Mesendoderm (in vitro differentiated cells): ENCODE measurements at regions not wholly inside any gene's neighbourhood (a gene's known extent, or its start where the extent isn't known, plus 50 kb on each side); places are given as distances from the start of the nearest gene placed in this dataset.

Experiments
- DNase-seq: peaks from one replicate; pipeline ENCODE4 v3.0.0; 2013
- H2AK5ac ChIP-seq: 2 replicates; pipeline ENCODE4 v1.6.1; 2013; ENCODE audit warnings: low read length, inconsistent platforms
- H2BK120ac ChIP-seq: 2 replicates; pipeline ENCODE4 v1.6.1; 2013; ENCODE audit warnings: low read depth, mild to moderate bottlenecking, low read length, moderate library complexity, mixed read lengths
- H2BK15ac ChIP-seq: replicated peaks from 2 replicates; pipeline ENCODE4 v1.6.1; 2013; ENCODE audit warnings: low read depth, mild to moderate bottlenecking, moderate library complexity
- H2BK5ac ChIP-seq: 2 replicates; pipeline ENCODE4 v1.6.1; 2013; ENCODE audit warnings: low read length, inconsistent platforms
- H3K18ac ChIP-seq: 2 replicates; pipeline ENCODE4 v1.6.1; 2013; ENCODE audit warnings: mild to moderate bottlenecking, low read length, mixed read lengths
- H3K23ac ChIP-seq: one replicate; pipeline ENCODE4 v1.6.1; 2013; ENCODE audit warnings: low read length
- H3K27ac ChIP-seq: 2 replicates; pipeline ENCODE4 v1.5.1; 2013; ENCODE audit warnings: low read depth, mild to moderate bottlenecking, inconsistent platforms, low read length, moderate library complexity
- H3K27me3 ChIP-seq: 2 replicates; pipeline ENCODE4 v1.6.1; 2013; ENCODE audit warnings: low read length, control low read depth, mild to moderate bottlenecking, inconsistent platforms; ENCODE audit not compliant: insufficient read depth, poor library complexity
- H3K36me3 ChIP-seq: 2 replicates; pipeline ENCODE4 v1.6.1; 2013; ENCODE audit warnings: low read length, inconsistent platforms; ENCODE audit not compliant: control insufficient read depth, insufficient read depth
- H3K4ac ChIP-seq: one replicate; pipeline ENCODE4 v1.6.1; 2013; ENCODE audit warnings: low read depth, mild to moderate bottlenecking, low read length, moderate library complexity
- H3K4me1 ChIP-seq: 2 replicates; pipeline ENCODE4 v1.6.1; 2013; ENCODE audit warnings: low read depth, low read length, inconsistent platforms; ENCODE audit not compliant: control insufficient read depth
- H3K4me2 ChIP-seq: 2 replicates; pipeline ENCODE4 v1.6.1; 2013; ENCODE audit warnings: low read length
- H3K4me3 ChIP-seq: 2 replicates; pipeline ENCODE4 v1.5.1; 2013; ENCODE audit warnings: mild to moderate bottlenecking, low read length
- H3K56ac ChIP-seq: one replicate; pipeline ENCODE4 v1.6.1; 2013; ENCODE audit warnings: low read length
- H3K79me1 ChIP-seq: 2 replicates; pipeline ENCODE4 v1.6.1; 2013; ENCODE audit warnings: low read length, inconsistent platforms
- H3K79me2 ChIP-seq: 2 replicates; pipeline ENCODE4 v1.6.1; 2013; ENCODE audit warnings: mild to moderate bottlenecking, low read length; ENCODE audit not compliant: control insufficient read depth, insufficient read depth
- H3K9ac ChIP-seq: 2 replicates; pipeline ENCODE4 v1.6.1; 2013; ENCODE audit warnings: low read length, inconsistent platforms
- H4K5ac ChIP-seq: one replicate; pipeline ENCODE4 v1.6.1; 2013; ENCODE audit warnings: low read length
- H4K8ac ChIP-seq: one replicate; pipeline ENCODE4 v1.6.1; 2013; ENCODE audit warnings: low read depth, mild to moderate bottlenecking, control low read depth, low read length, moderate library complexity
- WGBS: extraction: QIAGEN DNeasy Blood & Tissue Kit; methylation state at CpG from one replicate; pipeline ENCODE4 v1.1.7; 2013; ENCODE audit warnings: low lambda C conversion rate, missing lambda C conversion rate; ENCODE audit not compliant: insufficient coverage; ENCODE audit errors: extremely low coverage; 5-methylcytosine and 5-hydroxymethylcytosine counted together

- Histone ChIP-seq H2BK5ac (no peak overlapping the region), H3K36me3 (no peaks in the 10 kb centered on the region), H3K56ac (no peak overlapping the region), H2BK15ac (no peak overlapping the region), H3K4me1 (no peaks in the 10 kb centered on the region), H4K8ac (no peak overlapping the region), H3K18ac (no peak overlapping the region), H4K5ac (no peak overlapping the region), H3K27ac (no peak overlapping the region), H2AK5ac (no peak overlapping the region), H3K79me1 (no peaks in the 10 kb centered on the region), H3K4ac (no peak overlapping the region), H3K79me2 (no peaks in the 10 kb centered on the region), H2BK120ac (no peak overlapping the region), H3K9ac (no peak overlapping the region), H3K27me3 (no peaks in the 10 kb centered on the region), H3K23ac (no peak overlapping the region), H3K4me3 (no peak overlapping the region), H3K4me2 (no peak overlapping the region)
- DNase-seq: no peak
- WGBS: no CpG with 5 or more reads among the region's 7 CpGs
These were observed 51.6 kb upstream of the KCND3 start for GRCh38 chr1:112040891-112041740.

GRCh38 chr1:112043901-112044300, 54.4 kb upstream of the KCND3 start:
- Histone ChIP-seq H3K23ac (no peak overlapping the region), H3K79me2 (no peaks in the 10 kb centered on the region), H3K9ac (no peak overlapping the region), H3K4me1 (no peaks in the 10 kb centered on the region), H3K36me3 (no peaks in the 10 kb centered on the region), H3K27me3 (no peaks in the 10 kb centered on the region), H3K4ac (no peak overlapping the region), H3K56ac (no peak overlapping the region), H3K27ac (no peak overlapping the region), H2BK15ac (no peak overlapping the region), H2BK120ac (no peak overlapping the region), H2AK5ac (no peak overlapping the region), H4K8ac (no peak overlapping the region), H3K79me1 (no peaks in the 10 kb centered on the region), H3K18ac (no peak overlapping the region), H2BK5ac (no peak overlapping the region), H3K4me2 (no peak overlapping the region), H4K5ac (no peak overlapping the region), H3K4me3 (no peak overlapping the region)
- DNase-seq: no peak

GRCh38 chr1:112044745-112045144, 55.3 kb upstream of the KCND3 start:
- no peaks in the 10 kb centered on the region for H3K4me1 ChIP-seq
- H3K36me3 ChIP-seq: no peaks in the 10 kb centered on the region
- H3K27ac ChIP-seq: no peak overlapping the region
- H3K18ac ChIP-seq: no peak overlapping the region
- no peak overlapping the region for H2BK5ac ChIP-seq
- no peaks in the 10 kb centered on the region for H3K79me2 ChIP-seq
- no peak overlapping the region for H4K8ac ChIP-seq
- H4K5ac ChIP-seq: no peak overlapping the region
- no peak overlapping the region for H3K23ac ChIP-seq
- H3K9ac ChIP-seq: no peak overlapping the region
- H3K79me1 ChIP-seq: no peaks in the 10 kb centered on the region
- WGBS: no CpG with 5 or more reads among the region's 3 CpGs
- no peak overlapping the region for H3K4me3 ChIP-seq
- H3K27me3 ChIP-seq: no peaks in the 10 kb centered on the region
- H3K4ac ChIP-seq: no peak overlapping the region
- H3K4me2 ChIP-seq: no peak overlapping the region
- no peak overlapping the region for H2BK15ac ChIP-seq
- no peak overlapping the region for H2AK5ac ChIP-seq
- no peak overlapping the region for H2BK120ac ChIP-seq
- no peak overlapping the region for H3K56ac ChIP-seq
- no peak for DNase-seq

DNA sequence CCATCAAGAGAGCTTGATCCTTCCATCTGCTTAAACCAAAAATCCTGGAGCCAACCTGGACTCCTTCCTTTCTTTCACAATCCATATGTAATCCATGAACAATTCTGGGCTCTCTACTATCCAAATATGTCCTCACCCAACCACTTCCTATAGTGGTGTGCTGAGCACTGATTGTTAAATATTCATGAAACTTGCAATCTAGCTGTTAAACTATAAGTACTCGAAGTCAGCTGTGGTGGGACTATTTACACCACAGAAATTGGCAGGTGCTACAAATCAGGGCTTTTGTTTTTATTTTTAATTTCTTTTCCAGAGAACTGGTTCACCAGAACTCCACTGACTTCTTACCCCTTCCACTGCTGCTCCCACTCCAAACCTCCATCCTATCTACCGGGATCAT, 57.2 kb upstream of the KCND3 start:
- H3K56ac ChIP-seq: no peak overlapping the region
- H3K23ac ChIP-seq: no peak overlapping the region
- no peak overlapping the region for H2BK15ac ChIP-seq
- H3K4me3 ChIP-seq: no peak overlapping the region
- DNase-seq: no peak
- H4K5ac ChIP-seq: no peak overlapping the region
- H2BK5ac ChIP-seq: no peak overlapping the region
- no peak overlapping the region for H3K4me2 ChIP-seq
- H2AK5ac ChIP-seq: no peak overlapping the region
- H3K36me3 ChIP-seq: no peaks in the 10 kb centered on the region
- H4K8ac ChIP-seq: no peak overlapping the region
- no peaks in the 10 kb centered on the region for H3K4me1 ChIP-seq
- no peak overlapping the region for H2BK120ac ChIP-seq
- H3K79me2 ChIP-seq: no peaks in the 10 kb centered on the region
- H3K79me1 ChIP-seq: no peaks in the 10 kb centered on the region
- no peak overlapping the region for H3K9ac ChIP-seq
- WGBS: no CpG with 5 or more reads among the region's 2 CpGs
- H3K27me3 ChIP-seq: no peaks in the 10 kb centered on the region
- H3K18ac ChIP-seq: no peak overlapping the region
- no peak overlapping the region for H3K27ac ChIP-seq
- no peak overlapping the region for H3K4ac ChIP-seq

DNA sequence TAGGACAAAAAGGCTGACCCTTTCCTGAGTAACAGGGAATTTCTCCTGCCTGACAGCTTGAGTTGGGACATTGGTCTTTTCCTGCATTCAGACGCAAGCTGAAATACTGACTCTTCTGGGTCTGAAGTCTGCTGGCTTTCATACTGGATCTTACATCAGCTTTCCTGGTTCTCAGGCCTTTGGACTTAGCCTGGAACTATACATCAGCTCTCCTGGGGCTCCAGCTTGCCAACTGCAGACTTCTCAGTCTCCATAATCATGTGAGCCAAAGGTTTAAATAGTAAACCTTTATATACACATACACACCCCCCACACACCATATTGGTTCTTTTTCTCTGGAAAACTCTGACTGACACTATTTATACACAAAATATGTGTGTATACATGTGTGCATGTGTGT, 59.0 kb upstream of the KCND3 start:
- Histone ChIP-seq H3K23ac (no peak overlapping the region), H3K4me3 (no peak overlapping the region), H3K79me2 (no peaks in the 10 kb centered on the region), H4K5ac (no peak overlapping the region), H3K36me3 (no peaks in the 10 kb centered on the region), H2BK5ac (no peak overlapping the region), H2AK5ac (no peak overlapping the region), H3K27ac (no peak overlapping the region), H3K4ac (no peak overlapping the region), H4K8ac (no peak overlapping the region), H2BK120ac (no peak overlapping the region), H3K9ac (no peak overlapping the region), H3K56ac (no peak overlapping the region), H3K4me2 (no peak overlapping the region), H2BK15ac (no peak overlapping the region), H3K79me1 (no peaks in the 10 kb centered on the region), H3K27me3 (no peaks in the 10 kb centered on the region), H3K4me1 (no peaks in the 10 kb centered on the region), H3K18ac (no peak overlapping the region)
- WGBS: no CpG with 5 or more reads among the region's 1 CpG
- DNase-seq: no peak

DNA sequence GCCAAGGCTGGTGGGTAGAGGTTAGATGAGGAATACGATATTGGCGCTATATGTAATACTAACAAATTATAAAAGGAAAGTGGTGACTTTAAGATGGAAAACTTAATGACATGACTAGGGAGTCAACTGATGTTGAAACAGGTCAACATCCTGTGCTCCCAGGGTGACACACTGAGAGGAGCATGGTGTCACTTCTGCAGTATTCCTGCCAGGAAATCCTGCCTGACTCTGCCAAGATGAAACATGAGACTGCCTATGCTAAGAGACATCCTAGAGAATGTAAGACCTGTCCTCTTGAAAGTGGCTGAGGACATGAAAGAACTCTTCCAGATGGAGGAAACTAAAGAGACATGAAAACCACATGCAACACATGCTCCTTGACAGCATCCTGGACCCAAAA, 65.0 kb upstream of the KCND3 start:
- Histone ChIP-seq H4K8ac (no peak overlapping the region), H3K79me2 (no peaks in the 10 kb centered on the region), H3K36me3 (no peaks in the 10 kb centered on the region), H2BK15ac (no peak overlapping the region), H3K4me1 (no peaks in the 10 kb centered on the region), H3K27ac (no peak overlapping the region), H3K4me3 (no peak overlapping the region), H2BK120ac (no peak overlapping the region), H3K27me3 (no peaks in the 10 kb centered on the region), H2BK5ac (no peak overlapping the region), H3K18ac (no peak overlapping the region), H3K4me2 (no peak overlapping the region), H3K23ac (no peak overlapping the region), H3K9ac (no peak overlapping the region), H3K56ac (no peak overlapping the region), H4K5ac (no peak overlapping the region), H3K79me1 (no peaks in the 10 kb centered on the region), H2AK5ac (no peak overlapping the region), H3K4ac (no peak overlapping the region)
- WGBS: no CpG with 5 or more reads among the region's 2 CpGs
- no peak for DNase-seq
